HG02610 (cell line): ENCODE measurements at regions not wholly inside any gene's neighbourhood (a gene's known extent, or its start where the extent isn't known, plus 50 kb on each side); places are given as distances from the start of the nearest gene placed in this dataset.

Experiments
- ATAC-seq: cut with Tn5 transposase; IDR thresholded peaks from one replicate; pipeline ENCODE4 v1.9.1; 2021; ENCODE audit warnings: mild to moderate bottlenecking, moderate library complexity; ENCODE audit not compliant: unreplicated experiment

- ATAC-seq = no peak
Measured at GRCh38 chrX:69306063-69306404, 140.8 kb upstream of the PJA1 start.

DNA sequence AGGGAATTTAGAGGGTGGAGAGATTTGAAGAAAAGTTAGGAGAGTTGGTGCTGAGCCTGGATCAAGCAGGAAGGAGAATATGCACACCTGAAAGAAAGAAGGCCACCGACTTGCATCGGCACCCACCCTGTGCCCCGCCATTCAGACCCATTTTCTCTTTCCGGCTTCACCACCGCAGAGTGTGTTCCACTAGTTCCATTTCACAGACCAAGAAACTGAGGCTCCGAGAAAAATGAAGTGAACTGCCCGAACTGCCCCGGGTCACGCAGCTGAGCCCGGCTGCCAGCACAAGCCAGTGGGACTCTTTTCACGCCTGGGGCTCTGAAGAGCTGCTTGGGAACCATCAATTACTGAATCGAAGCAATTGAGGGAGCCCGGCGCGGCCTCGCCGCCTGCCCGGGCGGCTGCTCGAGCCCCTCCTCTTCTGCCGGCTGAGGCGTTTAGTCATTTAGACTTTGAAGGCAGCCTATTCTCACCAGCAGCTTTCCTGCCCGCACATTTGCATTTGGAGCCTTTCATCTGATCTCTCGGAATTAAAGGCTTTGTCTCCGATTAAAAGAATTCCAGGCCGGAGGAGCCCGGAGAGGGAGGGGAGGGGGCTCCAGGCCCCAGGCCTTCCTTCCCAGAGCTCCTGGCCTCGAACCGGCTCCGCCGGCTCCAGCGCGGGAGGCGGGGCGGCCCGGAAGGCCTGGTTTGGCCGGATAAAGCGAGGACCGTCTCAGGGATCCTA is 140.2 kb upstream of the PJA1 start:
- no peak for ATAC-seq

GRCh38 chrX:69303231-69303630 is 138.0 kb upstream of the PJA1 start:
- ATAC-seq = no peak

GRCh38 chrX:69299951-69300714 is 134.9 kb upstream of the PJA1 start:
- no peak for ATAC-seq

- ATAC-seq = no peak
Measured at GRCh38 chrX:69299285-69299684, 134.0 kb upstream of the PJA1 start.

DNA sequence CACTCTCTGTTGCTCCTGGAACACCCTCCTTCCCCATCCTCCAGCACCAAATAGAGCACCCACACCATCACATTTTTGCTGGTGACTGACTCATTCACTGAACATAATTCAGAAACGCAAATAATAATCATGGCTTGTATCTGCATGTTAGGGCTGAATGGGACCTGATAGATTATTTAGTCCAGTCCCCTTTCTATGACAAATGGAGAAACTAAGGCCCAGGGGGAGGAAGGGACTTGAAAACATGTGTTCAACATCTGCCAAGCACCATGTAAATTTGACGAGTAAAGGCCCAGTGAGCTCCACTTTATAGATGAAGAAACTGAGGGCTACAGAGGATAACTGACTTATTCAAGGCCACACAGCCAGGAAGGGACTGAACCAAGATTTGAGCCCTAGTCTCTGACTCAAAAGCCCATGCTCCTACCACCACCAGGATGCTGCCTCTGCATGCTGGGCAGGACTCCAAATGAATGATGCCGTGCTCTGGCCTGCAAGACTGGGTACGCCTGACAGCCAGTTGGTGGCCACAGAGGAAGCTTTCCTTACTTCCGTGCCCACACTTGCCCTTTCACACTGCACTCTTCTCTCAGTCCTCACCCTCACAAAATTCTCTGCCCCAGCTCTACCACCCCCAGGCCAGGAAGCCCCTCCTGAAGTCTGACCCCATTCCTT is 133.3 kb upstream of the PJA1 start:
- ATAC-seq = no peak

DNA sequence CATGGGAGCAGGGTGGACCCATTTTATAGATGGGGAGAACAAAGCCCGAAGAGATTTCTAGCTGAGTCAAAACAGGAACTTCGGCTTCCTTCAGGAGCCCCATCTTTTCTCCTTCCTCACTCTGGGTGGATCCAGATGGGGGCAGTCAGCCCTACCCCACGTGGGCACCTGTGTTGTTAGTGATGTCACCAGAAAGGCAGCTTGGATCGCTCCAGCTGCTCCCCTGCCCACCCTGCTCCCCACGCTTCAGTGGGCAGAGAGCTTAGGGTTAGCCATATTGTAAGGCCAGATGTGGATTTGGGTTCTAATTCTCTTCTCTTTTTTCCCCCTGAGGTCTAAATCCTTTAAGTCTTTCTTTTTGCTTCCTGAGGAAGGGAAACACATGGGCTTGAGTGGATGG is 132.3 kb upstream of the PJA1 start:
- no peak for ATAC-seq

DNA sequence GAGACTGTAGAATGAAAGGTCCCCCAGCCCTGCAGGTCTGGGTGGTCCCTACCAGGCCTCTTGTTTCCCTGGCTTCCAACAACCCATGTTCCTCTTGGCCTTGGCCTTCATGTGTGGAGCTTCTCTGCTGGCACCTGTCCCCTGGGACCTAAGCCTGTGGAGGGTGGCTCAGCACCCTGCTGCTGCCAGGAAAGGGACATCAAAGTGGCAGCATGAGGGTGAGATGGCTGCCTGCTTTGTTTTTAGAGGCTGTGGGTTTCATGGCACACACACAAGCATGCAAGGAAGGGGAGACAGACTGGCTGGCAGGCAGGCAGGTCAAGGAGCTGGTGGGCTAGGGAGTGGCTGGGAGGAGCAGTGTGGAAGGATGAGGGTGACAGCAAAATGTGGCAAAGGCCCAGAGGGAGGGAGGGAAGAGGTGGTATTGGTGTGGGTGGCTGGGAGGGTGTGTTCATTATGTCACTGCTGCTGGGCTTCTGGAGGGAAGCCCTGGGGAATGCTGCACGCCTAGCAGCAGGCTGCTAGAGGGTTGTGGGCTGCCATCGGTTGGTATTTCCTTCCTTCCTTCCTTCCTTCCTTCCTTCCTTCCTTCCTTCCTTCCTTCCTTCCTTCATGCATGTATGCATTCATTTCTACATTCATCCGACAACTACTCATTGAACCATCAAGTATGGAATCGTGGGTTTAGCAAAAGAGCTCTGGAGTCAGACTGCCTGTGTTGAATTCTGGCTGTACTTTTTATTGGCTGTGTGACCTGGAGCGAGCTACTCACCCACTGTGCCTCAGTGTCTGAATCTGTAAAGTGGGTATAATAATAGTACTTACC is 128.7 kb upstream of the PJA1 start:
- ATAC-seq = no peak

GRCh38 chrX:69291116-69291515 is 125.9 kb upstream of the PJA1 start:
- ATAC-seq = no peak

GRCh38 chrX:69290292-69290691 is 125.0 kb upstream of the PJA1 start:
- no peak for ATAC-seq

DNA sequence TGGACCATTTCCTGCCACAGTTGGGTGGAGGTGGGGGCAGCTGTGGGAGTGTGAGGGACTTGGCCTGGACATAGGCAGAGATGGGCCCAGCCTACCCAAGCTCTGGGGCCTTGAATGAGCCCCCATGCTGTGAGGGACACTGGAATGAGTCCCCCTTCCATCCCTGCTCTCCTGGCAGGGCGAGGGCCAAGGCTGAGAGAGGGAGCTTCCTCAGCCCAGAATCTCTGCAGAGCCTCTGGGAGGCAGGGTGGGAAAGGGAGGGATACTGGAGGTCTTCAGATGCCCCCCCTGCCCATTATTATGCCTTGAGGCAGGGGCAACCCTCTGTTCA is 124.5 kb upstream of the PJA1 start:
- no peak for ATAC-seq

DNA sequence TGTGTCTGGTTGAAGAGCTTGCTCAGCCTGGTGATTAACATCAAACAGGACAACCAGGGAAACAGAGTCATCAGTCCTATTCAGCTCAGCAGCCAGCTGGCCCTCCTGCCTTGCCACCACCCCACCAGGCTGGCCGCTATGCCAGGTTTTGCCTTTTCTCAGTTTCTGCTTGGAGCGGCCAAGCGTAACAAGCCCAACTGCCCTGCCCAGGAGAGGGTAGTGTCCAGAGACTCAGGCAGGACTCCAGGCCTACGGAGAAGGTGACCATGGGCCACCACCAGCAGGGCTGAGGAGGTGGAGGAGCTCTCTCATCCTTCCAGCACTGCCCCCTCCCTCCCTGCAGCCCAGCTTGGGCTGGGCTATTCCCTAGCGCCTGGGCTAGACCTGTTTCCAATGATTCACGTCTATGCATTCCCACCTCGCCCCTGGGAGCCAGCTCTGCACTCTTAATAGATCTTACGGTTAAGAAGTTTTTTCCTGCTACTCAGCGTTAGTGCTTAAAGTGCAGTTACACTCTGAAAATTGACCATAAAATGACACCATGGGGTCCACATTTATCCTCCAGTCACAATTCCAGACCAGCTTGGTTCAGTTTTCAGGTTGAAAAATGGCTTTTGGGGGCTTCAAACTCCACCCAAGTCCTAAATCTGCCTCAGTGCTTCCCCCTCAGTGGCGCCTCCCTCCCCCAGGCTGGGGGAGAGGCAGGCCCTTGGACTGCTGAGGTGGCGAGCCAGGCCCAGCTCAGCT is 124.0 kb upstream of the PJA1 start:
- no peak for ATAC-seq

- no peak for ATAC-seq
Measured at GRCh38 chrX:69287095-69287494, 121.8 kb upstream of the PJA1 start.

- no peak for ATAC-seq
Measured at GRCh38 chrX:69286565-69286906, 121.3 kb upstream of the PJA1 start.

GRCh38 chrX:69285881-69286564 is 120.8 kb upstream of the PJA1 start:
- ATAC-seq = peak; percentile 50

GRCh38 chrX:69285401-69285877 is 120.2 kb upstream of the PJA1 start:
- no peak for ATAC-seq

GRCh38 chrX:69284491-69284890 is 119.2 kb upstream of the PJA1 start:
- ATAC-seq = no peak

DNA sequence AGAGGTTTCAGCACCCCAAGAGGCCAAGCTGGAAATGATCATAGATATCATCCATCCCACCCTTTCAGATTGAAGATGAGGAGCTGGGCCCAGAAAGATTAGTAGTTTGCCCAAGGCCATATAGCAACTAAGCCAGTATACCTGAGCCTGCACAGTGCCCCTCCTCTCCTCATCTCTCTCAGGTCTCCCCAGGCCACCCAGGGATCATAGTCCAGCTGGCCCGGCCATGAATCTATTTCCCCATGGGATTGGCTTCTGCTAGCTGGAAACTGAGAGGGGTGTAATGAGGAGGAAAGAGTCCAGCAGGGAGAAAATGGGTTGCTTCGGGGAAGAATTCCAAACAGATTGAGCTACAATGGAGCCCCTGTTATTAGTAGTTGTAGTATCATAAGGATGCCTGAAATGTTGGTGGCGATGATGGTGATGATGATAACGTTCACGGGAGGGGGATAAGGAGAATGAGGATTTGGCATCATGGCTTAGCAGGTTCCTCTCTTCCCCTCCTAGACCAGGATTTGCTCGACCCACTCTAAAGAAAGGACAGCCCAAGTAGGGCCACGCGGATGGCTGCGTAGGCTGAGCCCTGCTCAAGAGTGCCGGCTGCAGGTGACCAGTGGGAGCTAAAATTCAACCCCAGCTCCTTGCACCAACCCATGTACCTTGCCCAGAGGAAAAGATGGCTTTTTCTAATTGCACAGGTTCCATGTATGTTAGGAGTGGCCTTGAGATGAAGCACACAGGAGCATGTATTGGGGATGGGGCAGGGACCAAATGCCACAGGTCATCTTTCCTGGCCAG is 117.8 kb upstream of the PJA1 start:
- ATAC-seq = no peak

GRCh38 chrX:69280933-69281332 is 115.7 kb upstream of the PJA1 start:
- ATAC-seq = no peak
